Breast epithelium (tissue), 4 donors: ENCODE measurements at regions not wholly inside any gene's neighbourhood (a gene's known extent, or its start where the extent isn't known, plus 50 kb on each side); places are given as distances from the start of the nearest gene placed in this dataset.

ENCODE experiments used
- DNase-seq, 2 donors: peaks; one replicate each; pipeline ENCODE4 v3.0.0-alpha.2; 2019; ENCODE audit warnings: low spot score in 2 of 2
- H3K27ac ChIP-seq, 2 donors: fragments of 200-600 bp; sonication (generic) in 1 of 2; one replicate each; pipeline ENCODE4 v1.5.1; 2016 to 2019; ENCODE audit warnings: mild to moderate bottlenecking in 1 of 2
- H3K27me3 ChIP-seq, 2 donors: fragments of 200-600 bp; sonication (generic) in 1 of 2; one replicate each; pipeline versions ENCODE4 v1.5.1 to v1.6.0; 2017 to 2019; ENCODE audit warnings: control low read depth in 1 of 2, mild to moderate bottlenecking in 1 of 2
- H3K36me3 ChIP-seq: fragments of 200-600 bp; one replicate; pipeline ENCODE4 v1.5.1; 2019
- H3K4me1 ChIP-seq, 2 donors: fragments of 200-600 bp; sonication (generic); one replicate each; pipeline ENCODE4 v1.5.1; 2016 to 2019; ENCODE audit warnings: control low read depth in 1 of 2
- H3K4me3 ChIP-seq, 3 donors: fragments of 200-600 bp; sonication (generic); 1 replicate in 2 of 3; 2 replicates in 1 of 3; pipeline ENCODE4 v1.5.1; 2016 to 2019; ENCODE audit warnings: mild to moderate bottlenecking in 3 of 3, moderate library complexity in 2 of 3
- H3K9me3 ChIP-seq, 2 donors: fragments of 200-600 bp; sonication (generic) in 1 of 2; one replicate each; pipeline ENCODE4 v1.5.1; 2016 to 2019; ENCODE audit warnings: control low read depth in 1 of 2
- CTCF ChIP-seq, 3 donors: fragments of 450-650 bp; IDR thresholded peaks; one replicate each; pipeline ENCODE4 v1.5.1; 2016 to 2017; ENCODE audit warnings: antibody characterized with exemption in 3 of 3, mild to moderate bottlenecking in 3 of 3, moderate library complexity in 3 of 3
- POLR2A ChIP-seq: fragments of 450-650 bp; IDR thresholded peaks from one replicate; pipeline ENCODE4 v1.6.1; 2016; ENCODE audit warnings: antibody characterized with exemption, mild to moderate bottlenecking, moderate library complexity
- POLR2AphosphoS5 ChIP-seq, 3 donors: sonication (generic); formaldehyde crosslinking; IDR thresholded peaks; one replicate each; pipeline ENCODE4 v1.6.1; 2017; ENCODE audit warnings: antibody characterized with exemption in 3 of 3
- intact Hi-C: fragments of 100-400 bp; cut with DNase I; formaldehyde crosslinking; loops from one replicate; pipeline ENCODE4 v1.15.1; 2023; ENCODE audit warnings: low total_unique reads

- Histone ChIP-seq H3K27ac (peak overlapping the region in 1 of 2 donors; percentile 43), H3K4me3 (no peak overlapping the region), H3K36me3 (no peaks in the 10 kb centered on the region), H3K4me1 (no peaks in the 10 kb centered on the region), H3K27me3 (no peaks in the 10 kb centered on the region), H3K9me3 (no peaks in the 10 kb centered on the region)
- intact Hi-C loops: no loop called here
- no peak for DNase-seq
- no peak for TF ChIP-seq CTCF (IDR thresholded peaks at IDR 0.05)
- no peak for TF ChIP-seq POLR2AphosphoS5 (IDR thresholded peaks at IDR 0.05)
- TF ChIP-seq POLR2A: no peak
Observed at GRCh38 chr1:170310014-170310405, 164.3 kb downstream of the NTMT2 start.

- Histone ChIP-seq H3K9me3 (no peaks in the 10 kb centered on the region), H3K27me3 (no peaks in the 10 kb centered on the region), H3K27ac (peak overlapping the region in 1 of 2 donors; percentile 61), H3K36me3 (no peaks in the 10 kb centered on the region), H3K4me1 (no peaks in the 10 kb centered on the region), H3K4me3 (no peak overlapping the region)
- no peak for DNase-seq
- TF ChIP-seq POLR2A (no peak), CTCF (IDR thresholded peaks at IDR 0.05) (no peak), POLR2AphosphoS5 (IDR thresholded peaks at IDR 0.05) (no peak)
- intact Hi-C loops: no loop called here
Observed at GRCh38 chr1:170310951-170311350, 165.2 kb downstream of the NTMT2 start.

- H3K4me3 ChIP-seq: no peak overlapping the region
- no peaks in the 10 kb centered on the region for H3K9me3 ChIP-seq
- no peaks in the 10 kb centered on the region for H3K27me3 ChIP-seq
- H3K36me3 ChIP-seq: no peaks in the 10 kb centered on the region
- no peak for DNase-seq
- no peaks in the 10 kb centered on the region for H3K4me1 ChIP-seq
- no peak overlapping the region for H3K27ac ChIP-seq
- TF ChIP-seq POLR2A: no peak
- intact Hi-C loops: no loop called here
Observed at GRCh38 chr1:170313306-170313705, 167.5 kb downstream of the NTMT2 start.

GRCh38 chr1:170316270-170316669 is 170.5 kb downstream of the NTMT2 start:
- Histone ChIP-seq H3K4me3 (no peak overlapping the region), H3K27me3 (no peaks in the 10 kb centered on the region), H3K27ac (no peak overlapping the region), H3K9me3 (no peaks in the 10 kb centered on the region), H3K36me3 (no peaks in the 10 kb centered on the region), H3K4me1 (no peaks in the 10 kb centered on the region)
- no peak for DNase-seq
- intact Hi-C loops: no loop called here
- TF ChIP-seq POLR2AphosphoS5 (IDR thresholded peaks at IDR 0.05) (no peak), CTCF (IDR thresholded peaks at IDR 0.05) (no peak)

DNA sequence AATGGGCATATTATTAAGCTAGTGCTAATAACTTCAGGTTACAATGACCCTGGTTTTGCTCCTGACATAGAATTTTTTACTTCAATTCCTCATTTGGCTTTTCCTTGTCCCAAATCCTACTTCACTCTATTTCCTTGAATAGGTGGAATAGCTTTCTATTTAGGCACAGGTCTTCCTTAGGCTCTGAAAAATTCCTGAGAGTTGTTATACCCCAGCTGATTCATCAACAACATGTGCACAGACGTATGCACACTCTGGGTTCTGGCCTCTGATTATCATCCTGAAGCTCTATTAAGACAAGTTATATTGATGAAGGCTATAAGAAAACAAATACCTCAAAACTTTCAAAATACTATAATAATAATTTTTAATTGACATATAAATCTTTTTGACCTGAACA is 172.4 kb downstream of the NTMT2 start:
- no peak overlapping the region for H3K4me3 ChIP-seq
- peaks cover 0 to 1% of the 10 kb centered on the region in 2 donors for H3K9me3 ChIP-seq
- DNase-seq: no peak
- TF ChIP-seq POLR2A (no peak), POLR2AphosphoS5 (IDR thresholded peaks at IDR 0.05) (no peak), CTCF (IDR thresholded peaks at IDR 0.05) (no peak)
- no peaks in the 10 kb centered on the region for H3K4me1 ChIP-seq
- H3K27ac ChIP-seq: no peak overlapping the region
- intact Hi-C loops: no loop called here
- no peaks in the 10 kb centered on the region for H3K36me3 ChIP-seq
- no peaks in the 10 kb centered on the region for H3K27me3 ChIP-seq

GRCh38 chr1:170318736-170319135 is 173.0 kb downstream of the NTMT2 start:
- Histone ChIP-seq H3K4me3 (no peak overlapping the region), H3K4me1 (no peaks in the 10 kb centered on the region), H3K9me3 (peaks cover 0 to 4% of the 10 kb centered on the region in 2 donors), H3K27ac (no peak overlapping the region), H3K36me3 (no peaks in the 10 kb centered on the region), H3K27me3 (no peaks in the 10 kb centered on the region)
- TF ChIP-seq CTCF (IDR thresholded peaks at IDR 0.05) (no peak), POLR2AphosphoS5 (IDR thresholded peaks at IDR 0.05) (no peak), POLR2A (no peak)
- DNase-seq: no peak
- intact Hi-C loops: no loop called here
